GM12878 (cell line): ENCODE measurements at regions not wholly inside any gene's neighbourhood (a gene's known extent, or its start where the extent isn't known, plus 50 kb on each side); places are given as distances from the start of the nearest gene placed in this dataset.

Experiments
- ATAC-seq: fragments of 200-7000 bp; cut with Tn5 transposase; 3 replicates; pipeline ENCODE4 v1.9.1; 2020; ENCODE audit warnings: mild to moderate bottlenecking, moderate library complexity
- BruUV-seq: library from RNA; stranded (reverse); fragments of 400-500 nt; replicated peaks from 2 replicates; lab custom pipeline; 2021; lab: Mats Ljungman, UMichigan
- CTCF ChIA-PET: fragments of 300-600 bp; sonication (Branson Sonifier 250); formaldehyde crosslinking; extraction: SDS; loops from one replicate; lab custom pipeline; 2021; ENCODE audit warnings: inconsistent platforms; lab: Yijun Ruan, JAX
- POLR2A ChIA-PET: fragments of 350-600 bp; formaldehyde crosslinking; extraction: SDS; loops from one replicate; lab custom pipeline; 2021; ENCODE audit warnings: inconsistent platforms; lab: Charles Lee
- RAD21 ChIA-PET: fragments of 300-600 bp; sonication (Branson Sonifier 250); formaldehyde crosslinking; loops from one replicate; lab custom pipeline; 2023; ENCODE audit warnings: antibody characterized with exemption; ENCODE audit not compliant: unreplicated experiment; lab: Charles Lee
- SMC1A ChIA-PET: fragments of 300-600 bp; sonication (Branson Sonifier 250); formaldehyde crosslinking; loops from one replicate; lab custom pipeline; 2023; ENCODE audit not compliant: unreplicated experiment, uncharacterized antibody; lab: Charles Lee
- DNase-seq: peaks from one replicate; pipeline ENCODE4 v3.0.0-alpha.2; 2011; ENCODE audit warnings: low read depth, low spot score
- FAIRE-seq: peaks from 3 replicates; lab custom pipeline; 2011; peaks lifted over from hg19 to GRCh38; lab: Jason Lieb, UNC
- H2AFZ ChIP-seq: 2 replicates; pipeline ENCODE4 v1.6.0; 2011; ENCODE audit warnings: low read depth, low read length, control low read depth; ENCODE audit not compliant: control insufficient read depth
- H3K27ac ChIP-seq: 2 replicates; pipeline ENCODE4 v1.5.1; 2011; ENCODE audit warnings: control low read depth; ENCODE audit not compliant: control insufficient read depth, insufficient read depth
- H3K27me3 ChIP-seq, 2 experiments: replicated peaks in 1 of 2; 2 replicates each; pipeline versions ENCODE4 v1.6.0 to v1.6.1; 2011; ENCODE audit warnings: low read length in 1 of 2; ENCODE audit not compliant: control insufficient read depth in 2 of 2, insufficient read depth in 2 of 2
- H3K36me3 ChIP-seq, 2 experiments: 2 replicates each; pipeline ENCODE4 v1.5.1; 2011; ENCODE audit warnings: low read length in 1 of 2; ENCODE audit not compliant: control insufficient read depth in 2 of 2, insufficient read depth in 2 of 2
- H3K4me1 ChIP-seq: 2 replicates; pipeline ENCODE4 v1.6.1; 2011; ENCODE audit warnings: mild to moderate bottlenecking, low read length, moderate library complexity, mixed read lengths; ENCODE audit not compliant: control insufficient read depth, insufficient read depth
- H3K4me2 ChIP-seq: 2 replicates; pipeline ENCODE4 v1.6.0; 2011; ENCODE audit warnings: control low read depth; ENCODE audit not compliant: control insufficient read depth, insufficient read depth
- H3K4me3 ChIP-seq: fragments of 200-600 bp; sonication (generic); 2 replicates; pipeline ENCODE4 v1.5.1; 2016
- H3K79me2 ChIP-seq: 2 replicates; pipeline ENCODE4 v1.6.0; 2011; ENCODE audit warnings: low read length; ENCODE audit not compliant: control insufficient read depth, insufficient read depth
- H3K9ac ChIP-seq: 2 replicates; pipeline ENCODE4 v1.8.0; 2011; ENCODE audit warnings: low read length, control low read depth, mixed read lengths; ENCODE audit not compliant: control insufficient read depth, insufficient read depth
- H3K9me3 ChIP-seq: replicated peaks from 3 replicates; pipeline ENCODE4 v1.5.1; 2011; ENCODE audit warnings: mild to moderate bottlenecking, low read length; ENCODE audit not compliant: control insufficient read depth, insufficient read depth
- H4K20me1 ChIP-seq: 2 replicates; pipeline ENCODE4 v1.6.0; 2011; ENCODE audit not compliant: control insufficient read depth, insufficient read depth
- CHD1 ChIP-seq: IDR thresholded peaks from 2 replicates; pipeline ENCODE4 v1.6.1; 2012; ENCODE audit warnings: low read depth, low read length, improper control_type of control experiment
- E2F8 ChIP-seq: fragments of 450-650 bp; IDR thresholded peaks from 2 replicates; pipeline ENCODE4 v1.6.1; 2018; ENCODE audit warnings: mild to moderate bottlenecking, low read depth, moderate library complexity; ENCODE audit not compliant: partially characterized antibody
- HDAC6 ChIP-seq: fragments of 200-600 bp; sonication (generic); IDR thresholded peaks from one replicate; pipeline ENCODE4 v1.8.0; 2017; ENCODE audit warnings: antibody characterized with exemption; ENCODE audit not compliant: unreplicated experiment
- RUNX3 ChIP-seq: IDR thresholded peaks from 2 replicates; pipeline ENCODE4 v1.6.1; 2012; ENCODE audit warnings: low read length, inconsistent platforms
- WGBS: methylation state at CpG from one replicate; pipeline ENCODE4 v1.1.6; 2016; ENCODE audit warnings: low lambda C conversion rate; ENCODE audit not compliant: insufficient replicate concordance, insufficient coverage; ENCODE audit errors: missing lambda C conversion rate; 5-methylcytosine and 5-hydroxymethylcytosine counted together
- in situ Hi-C: fragments of 300-500 bp; cut with MboI; formaldehyde crosslinking; loops from 9 replicates; pipeline ENCODE4 v1.14.3; 2018; ENCODE audit warnings: mixed read lengths
- intact Hi-C: fragments of 100-400 bp; cut with micrococcal nuclease; formaldehyde crosslinking; loops from one replicate; pipeline ENCODE4 v1.14.2; 2022; ENCODE audit not compliant: unreplicated experiment

- no peak overlapping the region for H2AFZ ChIP-seq
Observed at GRCh38 chr1:232136136-232136535, 493.8 kb downstream of the SIPA1L2 start.

More at GRCh38 chr1:232136136-232136535, 493.8 kb downstream of the SIPA1L2 start:
- ChIA-PET RAD21 (no interaction called here), CTCF (no interaction called here), SMC1A (no interaction called here), POLR2A (no interaction called here)
- no peaks in the 10 kb centered on the region for H3K36me3 ChIP-seq
- H3K27ac ChIP-seq = no peak overlapping the region
- ATAC-seq = no peak
- no peaks in the 10 kb centered on the region for H4K20me1 ChIP-seq
- 38% methylated on average over 4 of the region's 4 CpGs for WGBS
- no peak overlapping the region for H3K4me2 ChIP-seq
- no peak overlapping the region for H3K9ac ChIP-seq
- TF ChIP-seq HDAC6 (no peak), RUNX3 (no peak), CHD1 (no peak), E2F8 (no peak)
- no peak for DNase-seq
- no TSS peak for BruUV-seq
- no peaks in the 10 kb centered on the region for H3K79me2 ChIP-seq
- in situ Hi-C loops (no loop called here), intact Hi-C loops (no loop called here)
- H3K27me3 ChIP-seq = no peaks in the 10 kb centered on the region; a peak in 1 of 4 replicates
- H3K9me3 ChIP-seq = no peaks in the 10 kb centered on the region; the same call in 2 of the 3 replicates
- H3K4me1 ChIP-seq = no peaks in the 10 kb centered on the region
- FAIRE-seq = no peak
- H3K4me3 ChIP-seq = no peak overlapping the region
